HG02885 (cell line): ENCODE measurements at regions not wholly inside any gene's neighbourhood (a gene's known extent, or its start where the extent isn't known, plus 50 kb on each side); places are given as distances from the start of the nearest gene placed in this dataset.

Source experiments
- ATAC-seq: cut with Tn5 transposase; IDR thresholded peaks from one replicate; pipeline ENCODE4 v1.9.1; 2021; ENCODE audit warnings: mild to moderate bottlenecking; ENCODE audit not compliant: unreplicated experiment, poor library complexity

DNA sequence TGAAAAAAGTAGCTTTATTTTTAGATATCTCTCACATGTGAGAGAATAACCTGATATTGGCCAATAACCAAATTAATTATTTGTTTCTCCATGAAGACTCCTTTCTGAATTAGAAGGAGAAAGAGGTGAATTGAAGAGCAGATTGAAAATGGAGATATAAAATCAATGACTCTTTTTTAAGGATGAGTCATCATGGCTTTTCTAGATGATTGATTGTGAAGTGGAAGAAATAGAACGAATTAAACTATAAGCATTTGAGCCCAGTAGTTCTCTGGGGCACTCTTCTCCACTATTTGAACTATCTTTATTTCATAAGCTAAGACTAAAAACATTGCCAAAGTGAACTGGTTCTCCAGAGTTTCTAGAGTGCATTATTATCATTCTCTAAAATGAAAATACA, 137.2 kb upstream of the EDNRA start:
- ATAC-seq: no peak

DNA sequence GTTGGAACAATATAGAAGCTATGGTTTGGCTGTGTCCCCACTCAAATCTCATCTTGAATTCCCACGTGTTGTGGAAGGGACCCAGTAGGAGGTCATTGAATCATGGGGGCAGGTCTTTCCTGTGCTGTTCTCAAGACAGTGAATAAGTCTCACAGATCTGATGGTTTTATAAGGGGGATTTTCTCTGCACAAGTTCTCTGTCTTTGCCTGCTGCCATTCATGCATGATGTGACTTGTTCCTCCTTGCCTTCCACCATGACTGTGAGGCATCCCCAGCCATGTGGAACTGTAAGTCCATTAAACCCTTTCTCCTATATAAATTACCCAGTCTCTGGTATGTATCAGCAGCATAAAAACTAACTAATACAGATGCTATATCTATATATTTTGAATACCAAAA, 135.2 kb upstream of the EDNRA start:
- ATAC-seq: no peak

DNA sequence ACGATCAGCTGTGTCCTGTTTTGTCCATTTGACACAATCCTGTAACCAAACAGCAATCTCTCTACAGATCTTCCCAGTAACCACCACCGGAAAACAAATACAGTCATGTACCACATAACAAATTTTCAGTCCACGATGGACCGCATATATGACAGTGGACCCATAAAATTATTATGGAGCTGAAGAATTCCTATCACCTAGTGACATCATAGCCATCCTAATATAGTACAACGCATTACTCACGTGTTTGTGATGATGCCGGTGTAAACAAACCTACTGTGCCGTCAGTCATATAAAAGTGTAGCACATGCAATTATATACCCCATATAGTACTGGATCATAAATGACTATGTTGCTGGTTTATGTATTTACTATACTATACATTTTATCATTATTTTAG, 133.7 kb upstream of the EDNRA start:
- ATAC-seq: no peak

DNA sequence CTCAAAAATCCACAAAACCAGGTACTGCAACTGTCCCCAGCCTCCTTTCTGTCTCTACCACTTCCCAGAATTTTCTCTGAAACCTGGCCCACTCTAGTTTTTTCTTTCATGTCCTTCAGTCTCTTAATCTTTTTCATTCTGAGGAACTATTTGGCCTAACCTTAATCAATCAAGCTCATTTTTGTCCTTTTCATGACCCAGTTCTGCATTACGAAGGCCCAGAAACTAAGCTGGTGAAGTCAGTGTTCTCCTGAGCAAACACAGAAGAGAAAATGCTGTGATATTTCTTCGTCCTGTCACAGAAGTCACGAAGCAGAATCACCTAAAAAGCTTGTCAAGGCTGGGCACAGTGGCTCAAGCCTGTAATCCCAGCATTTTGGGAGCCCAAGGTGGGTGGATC, 131.7 kb upstream of the EDNRA start:
- ATAC-seq: no peak

DNA sequence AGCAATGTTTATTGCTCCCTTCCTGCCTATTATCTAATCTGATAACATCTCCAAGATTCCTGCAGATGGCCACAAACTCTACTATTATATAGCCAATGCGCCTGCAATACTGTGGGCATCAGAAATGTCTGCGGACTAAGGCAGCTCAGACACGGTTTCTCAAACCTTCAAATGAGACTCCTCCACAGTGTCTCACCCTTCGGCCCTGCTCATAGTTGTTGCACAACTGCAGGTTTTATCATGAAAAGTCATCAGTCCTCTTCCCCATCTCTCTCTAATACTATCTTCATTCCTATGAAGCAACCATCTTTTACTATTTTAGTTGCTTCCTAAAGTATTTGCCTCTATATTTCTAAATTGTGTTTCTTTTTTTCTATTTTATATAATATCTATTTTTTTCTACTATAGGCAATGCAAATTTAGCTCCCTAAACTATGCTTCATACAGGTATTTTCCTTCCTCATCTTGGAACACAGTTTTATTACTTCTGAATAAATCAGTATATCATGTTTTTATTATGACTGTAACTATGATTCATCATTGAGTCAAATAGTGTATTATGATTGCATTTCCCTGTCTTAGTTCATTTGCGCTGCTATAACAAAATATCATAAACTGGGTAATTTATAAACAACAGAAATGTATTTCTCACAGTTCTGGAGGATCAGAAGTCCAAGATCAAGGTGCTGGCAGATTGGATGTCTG, 129.7 kb upstream of the EDNRA start:
- no peak for ATAC-seq

DNA sequence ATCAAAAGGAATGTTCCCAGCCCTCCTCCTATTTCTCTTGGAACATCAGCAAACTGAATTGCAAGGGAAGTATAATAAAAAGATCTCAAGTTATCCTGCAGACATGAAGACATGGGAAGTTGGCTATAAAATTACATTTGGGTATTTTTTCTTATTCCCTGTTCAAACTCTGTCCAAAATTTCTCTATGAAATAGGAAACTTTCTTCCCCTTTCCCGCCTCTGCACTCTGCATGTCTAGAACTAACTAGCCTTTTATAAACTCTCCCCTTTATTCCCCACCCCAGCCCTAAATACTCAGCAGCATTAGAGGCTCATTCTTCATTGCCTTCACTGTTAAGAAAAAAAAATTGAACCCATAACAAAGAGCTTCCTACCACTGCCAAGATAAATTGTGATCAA, 126.7 kb upstream of the EDNRA start:
- no peak for ATAC-seq

DNA sequence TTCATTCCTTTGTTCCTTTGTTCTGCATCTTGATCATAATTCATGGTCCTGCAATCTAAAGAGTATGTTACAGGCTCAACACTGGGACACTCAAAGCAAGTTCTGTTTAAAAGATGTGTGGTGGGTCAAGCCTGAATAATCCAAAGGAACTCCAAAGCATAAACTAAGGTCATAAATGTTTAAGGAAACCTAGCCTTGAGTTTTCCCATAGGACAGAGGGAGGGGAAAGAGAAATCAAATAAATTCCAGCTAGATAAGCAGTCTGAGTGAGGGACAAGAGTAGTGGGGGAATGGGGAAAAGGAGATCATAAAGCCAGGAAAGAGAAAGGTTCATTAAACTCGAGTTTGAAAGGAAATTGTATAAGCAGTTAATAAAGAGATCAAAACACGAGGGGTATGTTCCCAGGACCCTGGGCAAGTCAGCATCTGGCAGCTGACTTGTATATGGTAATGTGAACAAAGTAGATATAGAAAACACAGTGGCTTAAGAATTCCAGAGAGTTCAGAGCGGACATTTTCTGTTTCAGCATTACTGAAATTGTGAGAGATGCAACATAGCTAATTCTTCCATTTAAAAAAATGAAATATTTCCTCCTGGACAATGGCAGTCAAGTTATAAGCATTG, 125.8 kb upstream of the EDNRA start:
- ATAC-seq: no peak

DNA sequence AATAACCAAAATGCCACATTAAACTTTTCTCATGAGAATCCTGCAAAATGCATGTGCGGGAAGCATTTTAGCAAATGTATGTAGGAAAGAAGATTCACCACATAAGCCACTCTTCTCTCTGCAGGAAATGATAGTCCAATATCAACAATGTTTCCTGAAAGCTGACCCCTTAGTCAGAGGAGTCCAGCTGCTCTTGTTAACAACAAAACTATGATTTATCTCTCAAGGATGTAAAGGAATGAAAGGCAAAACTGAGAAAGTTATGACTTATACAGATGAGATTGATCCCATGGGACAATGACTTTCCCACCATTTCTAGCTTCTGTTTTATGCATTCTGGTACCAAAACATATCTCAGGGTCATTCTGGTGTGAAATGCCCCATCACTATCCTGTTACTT, 125.0 kb upstream of the EDNRA start:
- ATAC-seq: no peak

DNA sequence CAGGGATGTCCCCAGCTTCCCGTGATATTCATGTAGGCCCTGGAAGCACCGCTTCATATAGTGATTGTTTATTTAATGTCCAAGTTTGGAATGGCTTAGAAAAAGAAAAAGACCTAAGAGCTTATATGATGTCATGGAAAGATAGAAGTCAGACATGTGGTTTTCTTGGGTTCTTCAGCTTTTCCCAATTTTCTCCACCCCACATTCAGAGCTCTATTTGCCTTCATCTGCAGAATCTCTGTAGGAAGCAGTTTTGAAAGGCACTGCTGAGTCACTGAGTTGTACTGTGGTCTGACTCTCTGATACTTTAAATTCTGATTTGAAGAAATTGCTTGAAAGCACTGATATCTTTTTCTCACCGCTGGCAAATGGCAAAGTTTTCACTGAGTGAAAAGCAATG, 120.6 kb upstream of the EDNRA start:
- no peak for ATAC-seq

DNA sequence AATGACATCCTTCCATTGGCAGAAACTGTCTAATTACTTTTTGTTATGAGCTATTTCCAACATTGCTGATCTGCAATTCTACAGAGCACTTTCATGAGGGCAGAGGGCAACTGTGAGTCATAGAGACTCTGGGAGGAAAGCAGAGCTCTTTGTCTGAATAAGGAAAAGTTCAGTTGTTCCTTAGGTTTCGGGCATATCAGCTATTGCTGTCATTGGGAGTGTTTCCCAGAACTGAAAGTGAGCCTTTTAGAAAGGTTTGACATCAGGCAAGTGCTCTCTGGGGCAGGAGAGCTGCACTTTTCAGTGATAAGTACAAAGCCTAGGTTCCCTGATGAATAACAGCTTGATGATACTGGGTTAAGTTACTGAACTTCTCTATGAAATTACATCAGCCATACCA, 119.2 kb upstream of the EDNRA start:
- no peak for ATAC-seq

DNA sequence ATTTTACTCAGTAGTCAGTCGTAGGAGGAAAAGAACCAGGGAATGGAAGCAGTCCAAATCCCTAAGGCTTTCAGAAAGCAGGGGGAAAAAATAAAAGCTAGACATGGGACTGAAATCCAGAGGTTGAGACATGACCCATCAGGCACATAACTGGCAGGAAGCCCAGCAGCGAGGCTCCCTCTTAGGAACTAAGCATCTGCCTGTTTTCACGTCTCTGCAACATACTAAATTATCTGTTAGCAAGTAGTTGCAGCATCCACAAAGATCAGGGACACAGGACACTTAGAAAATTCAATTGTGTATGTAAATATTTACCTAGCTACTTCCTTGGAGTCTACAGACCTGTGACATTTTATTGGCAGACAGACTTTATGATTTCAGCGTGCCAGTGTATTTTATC, 118.0 kb upstream of the EDNRA start:
- ATAC-seq: no peak

DNA sequence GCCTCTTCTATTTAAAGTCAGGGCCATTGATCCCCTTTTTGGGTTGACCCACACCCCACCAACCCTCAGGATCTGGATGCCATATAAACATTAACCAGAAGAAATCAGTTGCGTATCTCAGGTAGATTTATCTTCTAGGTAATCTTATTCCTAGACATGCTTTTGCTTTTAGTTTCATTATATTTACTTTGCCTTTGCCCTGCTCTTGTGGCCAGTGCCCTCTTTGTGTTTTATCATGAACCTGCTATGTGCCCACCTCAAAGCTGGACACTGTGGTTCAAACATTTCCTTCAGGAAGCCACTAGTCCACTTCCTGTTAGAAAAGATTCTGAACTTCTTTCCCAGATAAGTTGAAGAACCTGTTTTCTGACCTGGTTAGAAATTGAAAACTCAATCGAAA, 117.4 kb upstream of the EDNRA start:
- ATAC-seq: no peak

DNA sequence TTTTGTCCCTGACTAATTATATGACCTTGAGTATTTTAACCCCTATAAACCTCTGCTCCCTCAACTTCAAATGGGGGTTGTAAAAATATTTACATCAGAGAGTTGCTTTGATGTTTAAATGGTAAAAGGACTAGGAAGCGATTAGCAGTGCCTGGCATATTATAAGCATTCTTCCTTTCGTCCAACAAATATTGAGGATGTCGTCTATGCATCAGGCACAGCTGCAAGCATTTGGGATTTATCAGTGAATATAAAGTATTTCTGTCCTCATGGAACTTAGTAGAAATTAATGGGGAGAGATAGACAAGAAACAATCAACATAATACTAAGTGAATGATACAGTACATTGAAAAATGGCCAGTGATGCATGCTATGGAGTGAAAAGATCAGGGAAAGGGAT, 115.5 kb upstream of the EDNRA start:
- no peak for ATAC-seq

DNA sequence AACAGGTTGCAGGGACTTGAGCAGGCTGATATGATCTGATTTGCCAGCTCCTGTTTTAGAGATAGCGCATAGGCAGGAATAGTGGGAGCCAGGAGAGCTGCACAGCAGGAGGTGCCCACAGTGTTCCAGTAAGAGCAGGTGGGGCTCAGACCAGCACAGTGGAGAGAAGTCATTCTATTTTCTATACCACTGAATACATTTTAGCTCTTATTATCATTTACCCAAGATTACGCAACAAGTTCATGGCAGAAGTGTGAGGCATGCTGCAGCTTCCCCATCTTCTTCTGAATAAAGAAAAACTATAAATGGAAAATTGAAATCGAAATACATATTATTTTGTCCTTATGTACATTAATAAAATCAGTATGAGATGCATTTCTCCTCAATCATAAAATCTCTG, 114.7 kb upstream of the EDNRA start:
- no peak for ATAC-seq

DNA sequence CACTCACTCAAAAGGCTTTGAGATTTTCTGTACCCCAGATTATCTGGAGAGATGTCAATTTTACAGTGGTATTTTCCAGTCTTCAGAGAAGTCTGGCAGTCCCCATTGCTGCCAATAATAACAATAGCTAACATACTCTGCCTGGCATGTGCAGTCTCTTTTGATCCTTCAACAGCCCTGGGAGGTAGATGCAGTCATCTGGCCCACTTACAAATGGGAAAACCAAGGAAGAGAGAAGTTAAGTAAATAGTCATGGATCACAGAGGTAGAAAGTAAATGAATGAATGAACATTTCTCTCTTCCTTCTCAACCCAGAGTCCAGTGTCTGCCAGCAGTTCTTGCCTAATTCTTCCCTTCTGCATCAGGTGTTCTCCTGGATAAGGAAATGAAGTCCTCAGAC, 113.0 kb upstream of the EDNRA start:
- no peak for ATAC-seq

DNA sequence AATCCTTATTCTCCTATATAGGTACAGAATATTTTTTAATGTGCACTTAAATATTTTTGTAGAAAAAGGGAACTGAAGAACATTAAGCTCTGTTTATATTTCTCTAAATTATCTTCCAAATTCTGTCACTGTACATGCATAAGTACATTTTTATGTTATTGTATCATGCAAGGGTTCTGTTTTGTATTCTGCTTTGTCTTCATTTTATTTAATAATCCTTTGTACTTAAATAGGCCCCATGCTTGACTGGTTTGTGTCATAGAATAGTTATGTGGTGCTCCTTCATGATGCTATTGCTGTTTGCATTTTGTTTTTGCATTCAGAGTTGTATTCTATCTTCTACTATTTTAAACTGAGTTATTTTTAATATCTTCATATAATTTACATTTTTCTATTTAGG, 111.9 kb upstream of the EDNRA start:
- no peak for ATAC-seq

DNA sequence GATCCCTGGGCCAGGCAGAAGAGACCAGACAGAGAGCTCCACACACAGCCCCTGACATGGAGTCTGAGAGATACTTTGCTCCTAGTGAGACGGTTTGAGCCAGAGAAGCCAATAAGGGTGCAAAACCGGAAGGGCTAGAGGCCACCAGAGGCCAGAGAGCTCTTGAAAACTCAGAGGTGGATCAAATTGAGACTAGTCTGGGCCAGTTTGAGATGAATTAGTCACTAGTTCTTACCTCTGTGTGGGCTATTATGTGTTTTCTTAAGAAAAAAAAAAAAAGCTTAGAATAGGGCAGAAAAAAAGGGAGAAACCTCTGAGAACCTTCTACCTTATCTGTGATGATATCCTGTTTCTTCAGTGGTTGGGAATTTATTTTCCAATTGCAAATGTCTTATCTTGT, 110.4 kb upstream of the EDNRA start:
- ATAC-seq: no peak

DNA sequence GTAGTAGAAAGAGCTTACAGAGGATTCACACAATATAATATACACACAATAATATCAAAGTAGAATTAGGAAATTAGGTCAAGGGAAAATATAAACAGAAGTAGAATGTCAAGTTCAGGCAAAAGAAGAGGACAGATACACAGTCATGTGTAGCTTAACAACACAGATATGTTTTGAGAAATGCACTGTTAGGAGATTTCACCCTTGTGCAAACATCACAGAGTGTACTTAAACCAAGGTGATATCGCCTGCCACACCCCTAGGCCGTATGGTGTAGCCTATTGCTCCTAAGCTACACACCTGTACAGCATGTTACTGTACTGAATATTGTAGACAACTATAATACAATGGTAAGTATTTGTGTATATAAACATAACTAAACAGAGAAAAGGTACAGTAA, 110.0 kb upstream of the EDNRA start:
- no peak for ATAC-seq

DNA sequence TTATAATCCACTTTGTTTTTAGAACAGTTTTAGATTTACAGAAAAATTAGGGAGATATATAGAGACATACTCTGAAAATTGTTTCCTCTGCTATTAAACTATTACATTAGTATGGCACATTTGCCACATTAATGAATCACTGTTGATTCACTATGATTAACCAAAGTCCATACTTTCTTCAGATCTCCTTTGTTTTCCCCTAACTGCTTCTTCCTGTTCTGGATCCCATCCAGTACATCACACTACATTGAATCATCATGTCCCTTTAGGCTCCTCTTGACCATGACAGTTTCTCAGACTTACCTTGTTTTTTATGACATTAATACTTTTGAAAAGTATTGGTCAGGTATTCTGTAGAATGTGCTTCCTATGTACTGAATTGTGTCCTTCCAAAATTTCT, 109.2 kb upstream of the EDNRA start:
- ATAC-seq: no peak

DNA sequence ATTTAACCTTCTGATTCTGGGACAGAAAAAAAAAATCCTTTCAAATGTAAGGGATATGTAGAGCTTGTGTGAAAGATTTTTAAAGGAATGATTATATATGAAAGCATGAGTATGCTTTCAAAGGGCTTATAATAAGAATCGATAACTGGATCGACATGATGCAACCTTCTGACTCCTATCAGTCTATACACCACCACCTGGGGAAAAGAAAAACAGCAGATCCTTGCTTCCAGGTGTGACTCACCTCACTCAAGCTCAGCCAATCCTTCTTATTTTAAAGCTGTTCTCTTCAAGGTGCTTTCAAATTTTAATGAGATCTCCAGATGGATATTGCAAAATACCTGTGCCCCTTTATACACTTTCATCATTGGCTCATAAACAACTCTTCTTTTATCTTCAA, 102.1 kb upstream of the EDNRA start:
- no peak for ATAC-seq

DNA sequence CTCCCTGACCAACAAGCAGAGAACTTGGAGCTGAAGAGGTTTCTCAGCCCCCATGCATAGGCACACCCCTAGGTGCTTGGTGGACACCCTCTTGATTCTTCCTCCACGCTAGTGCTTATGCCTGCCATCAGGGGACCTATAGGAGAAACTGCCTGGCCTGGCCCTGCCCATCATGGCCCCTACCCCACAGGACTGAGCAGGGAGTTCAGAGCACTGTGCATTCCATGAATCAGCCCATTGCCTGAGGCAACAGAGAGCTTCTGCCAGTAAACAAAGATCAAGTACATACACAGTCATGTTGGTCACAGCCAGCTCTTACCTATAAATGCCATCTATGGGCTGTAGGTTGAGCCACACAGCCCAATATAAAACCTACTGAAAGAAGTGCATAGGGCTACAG, 99.1 kb upstream of the EDNRA start:
- no peak for ATAC-seq

DNA sequence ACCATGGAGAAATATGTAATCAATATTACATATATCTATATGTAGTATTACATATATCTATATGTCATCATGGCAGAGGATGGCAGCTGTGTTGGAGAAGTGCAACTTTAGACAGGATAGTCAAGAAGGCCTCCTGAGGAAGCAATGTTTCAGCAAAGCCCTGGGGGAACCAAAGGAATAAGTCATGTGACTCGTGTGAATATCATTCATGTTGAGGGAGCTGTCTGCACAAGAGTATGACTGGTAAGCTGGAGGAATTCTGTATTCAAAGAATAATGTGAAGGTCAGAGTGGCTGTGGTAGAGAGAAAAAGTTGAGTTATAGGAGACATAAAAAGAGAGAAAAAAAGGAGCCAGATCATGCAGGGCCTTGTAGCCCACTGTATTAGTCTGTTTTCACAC, 92.9 kb upstream of the EDNRA start:
- ATAC-seq: no peak

DNA sequence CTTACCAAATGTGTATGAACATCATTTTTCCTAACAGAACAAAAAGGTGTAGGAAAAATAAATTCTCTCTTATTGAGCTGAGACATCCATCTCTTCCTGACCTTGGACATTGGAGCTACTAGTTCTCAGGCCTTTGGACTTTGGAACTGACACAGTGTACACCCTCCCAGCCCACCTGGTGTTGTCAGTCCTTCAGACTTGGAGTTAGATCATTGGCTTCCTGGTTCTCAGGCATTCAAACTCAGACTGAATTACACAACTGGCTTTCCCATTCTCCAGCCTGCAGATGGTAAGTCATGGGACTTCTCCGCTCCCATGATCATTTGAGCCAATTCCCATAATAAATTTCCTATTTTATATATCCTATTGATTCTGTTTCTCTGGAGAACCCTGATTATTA, 84.8 kb upstream of the EDNRA start:
- no peak for ATAC-seq
